Psoas muscle (tissue), 7 donors: ENCODE measurements at regions not wholly inside any gene's neighbourhood (a gene's known extent, or its start where the extent isn't known, plus 50 kb on each side); places are given as distances from the start of the nearest gene placed in this dataset.
"Not testable (repeated sequence)": the region's sequence is repeated elsewhere in the genome, so short reads cannot be mapped to it uniquely, and the experiment has no call there.

Source experiments
- ATAC-seq, 4 donors: fragments of 200-7000 bp; cut with Tn5 transposase; one replicate each; pipeline ENCODE4 v1.9.1; 2020; ENCODE audit warnings: moderate library complexity in 3 of 4, mild to moderate bottlenecking in 2 of 4
- DNase-seq, 2 donors: peaks; one replicate each; pipeline ENCODE4 v3.0.0-alpha.2; 2020
- H3K27ac ChIP-seq: fragments of 200-600 bp; one replicate; pipeline ENCODE4 v1.8.0; 2022
- H3K27me3 ChIP-seq, 3 donors: fragments of 200-600 bp in 1 of 3; one replicate each; pipeline versions ENCODE4 v1.6.1 to v1.8.0; 2013 to 2022; ENCODE audit warnings: low read length in 2 of 3, mild to moderate bottlenecking in 2 of 3, moderate library complexity in 1 of 3; ENCODE audit not compliant: insufficient read depth in 3 of 3
- H3K36me3 ChIP-seq, 2 donors: fragments of 200-600 bp in 1 of 2; one replicate each; pipeline versions ENCODE4 v1.6.1 to v1.8.0; 2013 to 2022; ENCODE audit warnings: low read depth in 1 of 2, mild to moderate bottlenecking in 1 of 2, moderate library complexity in 1 of 2; ENCODE audit not compliant: insufficient read depth in 1 of 2
- H3K4me1 ChIP-seq: fragments of 200-600 bp; one replicate; pipeline ENCODE4 v1.8.0; 2022
- H3K4me3 ChIP-seq: fragments of 200-600 bp; one replicate; pipeline ENCODE4 v1.8.0; 2022; ENCODE audit warnings: mild to moderate bottlenecking
- H3K9me3 ChIP-seq: fragments of 200-600 bp; one replicate; pipeline ENCODE4 v1.8.0; 2022
- WGBS, 3 donors: extraction: QIAGEN DNeasy Blood & Tissue Kit; methylation state at CpG; one replicate each; pipeline versions ENCODE4 v1.1.6 to v1.1.7; 2013; 5-methylcytosine and 5-hydroxymethylcytosine counted together
- intact Hi-C, 2 donors: fragments of 100-400 bp; cut with DNase I; formaldehyde crosslinking; loops; one replicate each; pipeline versions ENCODE4 v1.11.0 to v1.14.2; 2022
- TF ChIP-seq, protein P1 (sequence below): fragments of 200-600 bp; IDR thresholded peaks from one replicate; pipeline ENCODE4 v1.8.0; 2022; ENCODE audit warnings: antibody characterized with exemption
- donor health status: healthy with polysubstance abuse.
- donor health status: DM: no; HTN: no; CAD: no; lungs with moderate emphysema.
- donor health status: Bipolar disorder and iron deficiency.
- donor health status: healthy.
- donor health status: DM: yes; HTN: yes; CAD: no.
- donor health status: DM: no; HTN: no; CAD: no.
- donor health status: DM: yes; HTN: yes; CAD: no.

DNA sequence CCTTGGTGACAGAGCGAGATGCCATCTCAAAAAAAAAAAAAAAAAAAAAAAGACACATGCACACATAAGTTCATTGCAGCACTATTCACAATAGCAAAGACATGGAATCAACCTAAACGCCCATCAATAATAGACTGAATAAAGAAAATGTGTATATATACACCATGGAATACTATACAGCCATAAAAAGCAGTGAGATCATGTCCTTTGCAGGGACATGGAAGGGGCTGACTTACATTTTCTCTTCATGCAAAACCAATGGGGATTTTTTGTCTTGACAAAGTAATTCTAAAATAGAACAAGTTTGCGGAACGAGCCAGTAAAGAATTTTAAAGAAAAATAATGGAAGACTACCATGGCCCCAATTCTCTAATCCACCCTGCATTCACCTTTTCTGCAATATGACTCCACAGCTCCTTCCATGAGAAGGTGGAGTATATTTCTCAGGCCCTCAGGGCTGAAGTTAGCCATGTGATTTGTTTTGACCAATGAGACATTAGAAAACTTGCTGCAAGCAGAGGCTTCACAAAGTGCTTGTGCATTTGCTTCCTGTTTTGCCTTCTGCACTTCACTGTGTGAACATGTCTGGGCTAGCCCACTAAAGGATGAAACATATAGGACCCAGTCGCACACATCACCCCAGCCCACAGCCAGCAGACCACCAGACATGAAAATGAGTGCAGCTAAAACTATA lies 78.8 kb upstream of the NR5A2 start:
- Histone ChIP-seq H3K4me3 (no peak overlapping the region), H3K4me1 (no peaks in the 10 kb centered on the region), H3K9me3 (no peaks in the 10 kb centered on the region), H3K27me3 (no peaks in the 10 kb centered on the region), H3K36me3 (no peaks in the 10 kb centered on the region), H3K27ac (no peak overlapping the region)
- 91 to 93% (median 92%) methylated on average over 5 of the region's 5 CpGs for WGBS, 3 donors
- DNase-seq (no peak), ATAC-seq (no peak)
- intact Hi-C loops: no loop called here
- TF ChIP-seq, protein P1, sequence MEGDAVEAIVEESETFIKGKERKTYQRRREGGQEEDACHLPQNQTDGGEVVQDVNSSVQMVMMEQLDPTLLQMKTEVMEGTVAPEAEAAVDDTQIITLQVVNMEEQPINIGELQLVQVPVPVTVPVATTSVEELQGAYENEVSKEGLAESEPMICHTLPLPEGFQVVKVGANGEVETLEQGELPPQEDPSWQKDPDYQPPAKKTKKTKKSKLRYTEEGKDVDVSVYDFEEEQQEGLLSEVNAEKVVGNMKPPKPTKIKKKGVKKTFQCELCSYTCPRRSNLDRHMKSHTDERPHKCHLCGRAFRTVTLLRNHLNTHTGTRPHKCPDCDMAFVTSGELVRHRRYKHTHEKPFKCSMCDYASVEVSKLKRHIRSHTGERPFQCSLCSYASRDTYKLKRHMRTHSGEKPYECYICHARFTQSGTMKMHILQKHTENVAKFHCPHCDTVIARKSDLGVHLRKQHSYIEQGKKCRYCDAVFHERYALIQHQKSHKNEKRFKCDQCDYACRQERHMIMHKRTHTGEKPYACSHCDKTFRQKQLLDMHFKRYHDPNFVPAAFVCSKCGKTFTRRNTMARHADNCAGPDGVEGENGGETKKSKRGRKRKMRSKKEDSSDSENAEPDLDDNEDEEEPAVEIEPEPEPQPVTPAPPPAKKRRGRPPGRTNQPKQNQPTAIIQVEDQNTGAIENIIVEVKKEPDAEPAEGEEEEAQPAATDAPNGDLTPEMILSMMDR: no peak

GRCh38 chr1:199951005-199951404 lies 76.5 kb upstream of the NR5A2 start:
- H3K27ac ChIP-seq, H3K9me3 ChIP-seq, ATAC-seq, intact Hi-C loops, H3K4me3 ChIP-seq, DNase-seq, H3K4me1 ChIP-seq, H3K27me3 ChIP-seq, H3K36me3 ChIP-seq: not testable (repeated sequence)
- WGBS, 3 donors: 64 to 87% (median 80%) methylated on average over 6 of the region's 6 CpGs

- WGBS, 3 donors: 67 to 74% (median 70%) methylated on average over 4 of the region's 4 CpGs
- TF ChIP-seq, protein P1: no peak
- intact Hi-C loops: no loop called here
Observed at GRCh38 chr1:199953651-199954050, 73.9 kb upstream of the NR5A2 start.

GRCh38 chr1:199954699-199955098 lies 72.8 kb upstream of the NR5A2 start:
- no peak overlapping the region for H3K27ac ChIP-seq
- no peaks in the 10 kb centered on the region for H3K36me3 ChIP-seq
- no peak overlapping the region for H3K4me3 ChIP-seq
- TF ChIP-seq, protein P1: no peak
- ATAC-seq (no peak), DNase-seq (no peak)
- intact Hi-C loops: no loop called here
- H3K4me1 ChIP-seq: no peaks in the 10 kb centered on the region
- H3K27me3 ChIP-seq: no peaks in the 10 kb centered on the region
- WGBS, 3 donors: 57 to 63% (median 61%) methylated on average over 3 of the region's 3 CpGs
- H3K9me3 ChIP-seq: no peaks in the 10 kb centered on the region

More at GRCh38 chr1:199953651-199954050, 73.9 kb upstream of the NR5A2 start:
- Histone ChIP-seq H3K4me1 (no peaks in the 10 kb centered on the region), H3K9me3 (no peaks in the 10 kb centered on the region), H3K36me3 (no peaks in the 10 kb centered on the region), H3K27ac (no peak overlapping the region), H3K27me3 (no peaks in the 10 kb centered on the region), H3K4me3 (no peak overlapping the region)
- DNase-seq (no peak), ATAC-seq (no peak)

DNA sequence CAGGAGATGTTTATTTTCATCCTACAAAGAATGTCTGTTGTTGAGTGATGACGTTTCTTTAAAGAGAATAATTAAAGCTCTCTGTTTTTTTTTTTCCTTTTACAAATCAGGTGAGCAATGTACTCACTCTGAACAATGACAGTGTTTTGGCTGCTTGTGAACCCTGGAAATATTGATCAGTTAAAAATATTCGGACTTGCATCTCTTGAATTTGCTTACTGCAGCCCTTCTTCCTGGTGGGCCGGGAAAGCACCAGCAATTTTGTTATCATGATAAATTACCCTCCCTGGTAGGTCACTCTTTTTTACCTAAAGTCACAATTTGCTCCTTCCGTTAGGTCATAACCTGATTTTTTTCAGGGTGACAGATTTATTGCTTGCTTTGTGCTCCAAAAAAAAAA lies 72.3 kb upstream of the NR5A2 start:
- Histone ChIP-seq H3K4me3 (no peak overlapping the region), H3K27me3 (no peaks in the 10 kb centered on the region), H3K4me1 (no peaks in the 10 kb centered on the region), H3K36me3 (no peaks in the 10 kb centered on the region), H3K9me3 (no peaks in the 10 kb centered on the region), H3K27ac (no peak overlapping the region)
- TF ChIP-seq, protein P1: no peak
- ATAC-seq (no peak), DNase-seq (no peak)
- intact Hi-C loops: no loop called here
- WGBS, 3 donors: 55 to 66% (median 62%) methylated on average over 4 of the region's 4 CpGs
